NCI-H1417 (cell line): ENCODE measurements at regions not wholly inside any gene's neighbourhood (a gene's known extent, or its start where the extent isn't known, plus 50 kb on each side); places are given as distances from the start of the nearest gene placed in this dataset.
"Not testable (repeated sequence)": the region's sequence is repeated elsewhere in the genome, so short reads cannot be mapped to it uniquely, and the experiment has no call there.

ENCODE experiments used
- DNase-seq, 3 experiments: peaks; one replicate each; lab custom pipeline; 2025; lab: John Stamatoyannopoulos, UW

DNA sequence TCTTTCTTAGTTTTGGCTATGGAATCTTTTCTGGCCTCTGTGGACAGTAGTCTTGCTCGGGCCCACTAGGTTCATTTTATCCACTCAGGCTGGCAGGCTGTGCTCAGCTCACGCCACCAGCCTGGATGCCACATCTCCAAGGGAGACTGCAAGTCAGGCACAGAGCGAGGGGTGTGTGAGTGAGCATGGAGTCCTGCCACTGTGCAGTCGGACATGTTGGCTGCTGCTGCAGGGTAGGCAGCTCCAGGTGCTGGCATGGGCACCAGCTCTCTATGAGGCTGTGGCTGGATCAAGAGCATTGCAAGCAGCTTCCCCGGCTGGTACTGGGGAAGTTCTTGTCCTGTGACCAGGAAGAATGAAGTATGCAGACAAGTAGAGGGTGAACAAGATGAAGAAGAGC is 158.9 kb downstream of the PCTP start:
- DNase-seq: no peak

- no peak for DNase-seq
Observed at GRCh38 chr17:55911186-55911585, 160.3 kb downstream of the PCTP start.

- DNase-seq: no peak
Observed at GRCh38 chr17:55925440-55925839, 174.6 kb downstream of the PCTP start.

- DNase-seq: no peak
Observed at GRCh38 chr17:55926276-55926990, 175.6 kb downstream of the PCTP start.

DNA sequence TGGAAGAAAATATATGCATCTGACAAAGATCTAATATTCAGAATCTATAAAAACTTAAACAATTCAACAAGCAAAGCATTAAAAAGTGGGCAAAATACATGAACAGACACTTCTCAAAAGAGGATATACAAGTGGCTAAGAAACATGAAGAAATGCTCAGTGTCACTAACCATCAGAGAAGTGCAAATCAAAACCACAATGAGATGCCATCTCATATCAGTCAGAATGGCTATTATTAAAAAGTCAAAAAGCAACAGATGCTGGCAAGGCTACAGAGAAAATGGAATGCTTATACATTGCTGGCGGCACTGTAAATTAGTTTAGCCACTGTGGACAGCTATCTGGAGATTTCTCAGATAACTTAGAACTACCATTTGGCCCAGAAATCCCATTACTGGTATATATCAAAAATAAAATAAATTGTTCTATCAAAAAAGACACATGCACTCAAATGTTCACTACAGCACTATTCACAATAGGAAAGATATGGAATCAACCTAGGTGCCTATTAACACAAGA is 179.5 kb downstream of the PCTP start:
- no peak for DNase-seq

DNA sequence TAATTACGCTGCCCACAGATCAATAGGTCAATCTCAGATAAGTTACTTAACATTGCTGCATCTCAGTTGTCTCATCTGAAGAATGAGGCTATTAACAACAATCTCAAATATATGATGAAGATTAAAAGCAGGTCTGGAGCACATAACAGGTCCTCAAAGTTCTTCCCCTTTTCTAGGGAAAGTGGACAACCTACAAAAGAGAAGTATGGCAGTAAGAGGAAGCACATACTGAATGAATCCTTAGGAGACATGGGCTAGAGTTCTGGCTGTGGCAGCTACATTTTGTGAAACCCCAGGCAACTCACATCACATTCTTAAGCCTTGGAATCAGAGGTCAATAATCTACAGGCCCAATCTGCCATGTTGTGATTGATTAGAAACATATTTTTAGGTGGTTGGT is 180.6 kb downstream of the PCTP start:
- DNase-seq: no peak

DNA sequence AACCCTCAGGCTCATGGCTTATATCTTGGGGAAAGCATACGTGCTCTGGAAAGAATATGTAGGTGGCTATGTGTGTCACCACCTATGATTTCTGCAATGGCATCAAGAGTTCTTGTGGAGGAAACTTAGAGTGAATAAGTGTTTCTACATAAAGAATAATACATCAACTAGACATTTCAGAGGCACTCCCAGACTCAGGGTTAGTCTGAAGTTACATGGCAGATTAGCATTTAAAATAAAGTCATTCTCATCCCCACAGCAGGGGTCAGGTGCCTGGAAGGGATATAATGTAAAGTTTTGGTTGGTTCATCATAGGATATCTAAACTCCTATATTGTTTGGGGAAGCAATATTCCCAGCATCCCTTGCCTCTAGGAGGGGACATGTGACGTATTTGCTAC is 182.1 kb downstream of the PCTP start:
- no peak for DNase-seq

DNA sequence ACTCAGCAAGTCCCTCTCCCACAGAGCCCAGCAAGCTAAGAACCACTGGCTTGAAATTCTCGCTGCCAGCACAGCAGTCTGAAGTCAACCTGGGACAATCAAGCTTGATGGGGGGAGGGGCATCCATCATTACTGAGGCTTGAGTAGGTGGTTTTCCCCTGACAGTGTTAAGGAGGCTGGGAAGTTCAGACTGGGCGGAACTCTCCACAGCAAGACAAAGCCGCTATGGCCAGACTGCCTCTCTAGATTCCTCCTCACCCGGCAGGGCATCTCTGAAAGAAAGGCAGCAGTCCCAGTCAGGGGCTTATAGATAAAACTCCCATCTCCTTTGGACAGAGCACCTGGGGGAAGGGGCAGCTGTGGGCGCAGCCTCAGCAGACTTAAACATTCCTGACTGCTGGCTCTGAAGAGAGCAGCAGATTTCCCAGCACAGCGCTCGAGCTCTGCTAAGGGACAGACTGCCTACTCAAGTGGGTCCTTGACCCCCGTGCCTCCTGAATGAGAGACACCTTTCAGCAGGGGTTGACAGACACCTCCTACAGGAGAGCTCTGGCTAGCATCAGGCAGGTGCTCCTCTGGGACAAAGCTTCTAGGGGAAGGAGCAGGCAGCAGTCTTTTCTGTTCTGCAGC is 188.4 kb downstream of the PCTP start:
- peak in 1 of 3 experiments; percentile 67 for DNase-seq

DNA sequence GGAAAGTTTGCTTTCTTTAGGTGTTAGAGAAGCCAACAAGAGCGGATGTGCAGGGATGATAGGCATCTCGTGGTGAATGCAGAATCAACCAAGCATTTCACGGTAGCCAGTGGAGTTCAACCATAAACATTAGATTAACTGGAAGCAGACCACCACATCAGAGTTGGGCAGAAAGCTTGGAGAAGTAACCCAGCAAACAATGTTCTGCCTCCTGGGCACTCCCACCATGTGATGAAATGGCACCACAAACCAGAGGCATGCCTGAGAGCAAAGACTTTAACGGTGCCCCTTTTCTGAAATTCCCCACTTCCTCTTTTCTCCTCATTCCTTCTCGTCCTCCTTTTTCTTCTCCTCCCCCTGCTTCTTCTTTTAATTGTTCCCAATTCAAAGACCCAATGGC is 193.5 kb upstream of the ANKFN1 start:
- DNase-seq: no peak

DNA sequence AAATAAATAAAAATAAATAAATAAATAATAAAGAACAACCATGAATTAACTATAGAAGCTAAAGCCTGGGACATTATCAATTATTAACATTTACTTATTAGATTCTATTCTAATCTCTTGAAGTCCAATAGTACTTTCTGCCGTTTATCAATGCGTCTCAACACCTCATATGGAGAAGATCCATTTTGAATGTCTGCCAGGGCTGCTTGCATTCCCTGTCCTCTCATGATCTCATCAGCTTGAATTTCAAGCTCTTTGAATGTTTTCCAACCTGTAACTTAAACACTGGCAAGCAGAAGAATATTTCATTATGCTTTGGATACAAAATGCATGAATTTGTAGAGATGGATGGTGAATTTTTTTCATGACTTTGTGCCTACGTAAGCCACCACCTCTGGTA is 191.9 kb upstream of the ANKFN1 start:
- DNase-seq: no peak

DNA sequence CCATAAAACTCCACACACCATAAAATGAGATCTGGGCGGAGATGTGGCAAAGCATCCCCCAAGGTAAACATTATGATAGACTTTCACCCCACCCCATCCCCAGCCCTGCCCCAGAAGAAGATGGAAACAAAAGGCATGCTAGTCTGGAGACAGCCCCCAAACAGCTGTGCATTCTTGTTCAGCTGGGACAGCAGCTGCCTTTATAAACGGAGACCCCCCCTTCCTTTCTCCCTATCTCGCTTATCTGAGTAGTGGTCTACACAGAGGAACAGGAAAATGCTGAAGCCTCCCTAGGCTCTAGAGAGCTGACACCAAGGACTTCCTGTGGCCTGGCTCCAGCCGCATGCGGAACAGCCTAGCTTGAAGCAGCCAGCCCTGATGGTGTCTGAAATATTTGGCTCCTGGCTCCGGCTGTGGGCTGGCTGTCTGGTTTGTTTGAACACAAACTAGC is 190.3 kb upstream of the ANKFN1 start:
- no peak for DNase-seq

GRCh38 chr17:55964191-55964590 is 189.1 kb upstream of the ANKFN1 start:
- no peak for DNase-seq

DNA sequence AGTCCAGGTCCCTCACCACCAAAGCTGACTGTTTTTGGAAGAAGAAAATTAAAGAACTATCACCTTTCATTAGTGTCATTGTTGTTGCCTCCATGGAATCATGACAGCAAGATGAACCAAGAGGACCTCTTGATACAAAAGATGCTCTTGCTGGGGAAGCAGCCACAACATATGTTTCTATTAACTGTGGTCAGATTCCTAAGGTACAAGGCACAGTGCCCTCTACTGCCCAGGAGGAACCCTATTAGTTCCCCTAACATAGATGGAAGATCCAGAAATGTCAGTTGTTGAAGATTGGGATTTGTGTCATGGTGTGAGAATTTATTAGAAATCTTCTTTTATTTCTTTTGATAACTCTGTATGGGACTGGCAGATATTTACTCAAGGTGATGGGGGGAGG is 188.2 kb upstream of the ANKFN1 start:
- no peak for DNase-seq

GRCh38 chr17:55969562-55970324 is 183.5 kb upstream of the ANKFN1 start:
- DNase-seq: no peak

GRCh38 chr17:55978578-55978977 is 174.7 kb upstream of the ANKFN1 start:
- DNase-seq: no peak

DNA sequence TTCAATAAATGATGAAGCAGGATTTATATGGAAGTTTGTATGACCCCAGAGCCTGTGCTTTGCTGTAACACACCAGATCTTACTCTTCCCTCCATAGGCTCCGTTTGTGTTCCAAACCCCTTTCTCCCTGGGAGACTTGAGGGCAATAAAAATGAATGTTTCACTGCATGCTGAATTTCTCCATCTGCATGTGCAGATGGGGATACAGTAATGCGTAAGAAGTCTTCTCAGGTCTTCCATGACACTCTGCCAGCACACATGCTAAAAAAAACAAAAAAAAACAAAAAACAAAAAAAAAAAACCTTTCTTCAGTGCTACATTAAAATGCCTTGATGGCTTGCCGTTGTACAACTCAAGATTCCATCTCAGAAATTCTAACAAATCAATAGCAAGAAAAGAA is 170.2 kb upstream of the ANKFN1 start:
- DNase-seq: no peak

- no peak for DNase-seq
Observed at GRCh38 chr17:55986817-55987216, 166.5 kb upstream of the ANKFN1 start.

DNA sequence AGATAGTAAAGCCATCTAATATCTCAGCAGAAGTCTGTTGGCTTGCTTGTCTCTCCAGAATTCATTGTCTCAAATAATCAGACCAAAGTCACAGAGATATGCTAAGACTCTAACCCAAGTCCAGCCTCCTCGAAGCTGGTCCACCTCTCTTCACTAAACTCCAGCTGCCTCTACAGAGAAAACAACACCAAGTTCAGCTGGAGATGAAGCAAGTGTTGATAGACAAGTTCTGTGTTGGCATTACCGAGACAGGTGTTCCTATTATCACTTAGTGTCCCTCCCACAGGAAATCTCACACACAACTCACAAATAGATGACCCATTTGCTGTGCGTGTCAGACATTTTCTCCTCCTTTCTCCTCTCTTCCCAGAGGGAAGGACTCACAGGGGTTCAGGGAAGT is 164.4 kb upstream of the ANKFN1 start:
- DNase-seq: no peak

DNA sequence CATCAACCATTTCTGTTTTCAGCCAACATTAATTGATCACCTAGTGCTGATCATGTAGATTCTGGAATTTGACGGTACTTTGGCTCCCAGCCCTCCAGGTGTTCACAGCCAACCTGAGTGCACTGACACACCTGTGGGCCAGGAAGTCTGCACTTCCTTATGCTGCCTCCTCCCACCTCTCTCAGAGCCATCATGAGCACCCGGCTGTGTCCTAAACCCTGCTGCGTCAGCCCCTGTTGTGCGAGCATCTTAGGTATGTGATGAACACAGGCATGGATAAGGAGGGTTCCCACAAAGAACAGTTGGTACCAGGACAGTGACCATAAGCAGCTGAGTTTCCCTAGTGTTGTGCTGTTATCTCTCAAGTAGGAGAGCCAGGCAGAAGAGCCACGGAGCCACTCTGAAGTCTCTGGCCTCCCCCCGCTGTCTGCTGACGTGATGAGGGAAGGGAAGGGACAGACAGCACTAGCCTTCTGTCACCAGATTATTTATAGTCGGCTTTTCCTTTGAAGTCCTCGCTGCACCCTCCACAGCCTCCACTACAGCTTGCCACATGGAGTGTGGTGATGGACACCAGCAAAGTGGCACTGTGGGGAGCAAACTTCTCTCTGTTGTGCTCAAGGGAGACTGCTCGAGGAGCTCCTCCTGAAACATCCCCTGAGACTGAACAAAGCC is 162.8 kb upstream of the ANKFN1 start:
- DNase-seq: no peak

DNA sequence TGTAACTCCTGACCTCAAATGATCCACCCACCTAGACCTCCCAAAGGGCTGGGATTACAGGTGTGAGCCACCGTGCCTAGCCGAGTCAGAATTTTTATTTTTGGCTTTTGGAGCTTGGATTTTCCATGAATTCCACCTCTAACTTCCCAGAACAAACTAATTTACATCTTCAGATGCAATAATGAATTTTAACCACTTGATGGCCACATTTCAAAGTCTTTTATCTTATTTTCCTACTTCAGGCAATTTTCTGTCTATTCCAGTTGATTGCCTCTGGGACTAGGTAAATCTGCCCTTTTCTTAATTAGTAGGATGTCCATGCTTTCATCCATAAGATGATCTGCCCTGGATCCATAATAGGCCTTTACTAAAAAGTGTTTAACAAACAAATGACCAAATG is 156.4 kb upstream of the ANKFN1 start:
- no peak for DNase-seq

GRCh38 chr17:56000411-56000810 is 152.9 kb upstream of the ANKFN1 start:
- DNase-seq: no peak

- not testable (repeated sequence) for DNase-seq
Observed at GRCh38 chr17:56002656-56003055, 150.6 kb upstream of the ANKFN1 start.
